HEK293T (cell line): ENCODE measurements at regions not wholly inside any gene's neighbourhood (a gene's known extent, or its start where the extent isn't known, plus 50 kb on each side); places are given as distances from the start of the nearest gene placed in this dataset.

Experiments
- FOXA1 ChIP-seq: fragments of 450-650 bp; IDR thresholded peaks from 2 replicates; pipeline ENCODE4 v1.6.1; 2016; ENCODE audit warnings: mild to moderate bottlenecking
- FOXM1 ChIP-seq: fragments of 450-650 bp; IDR thresholded peaks from 2 replicates; pipeline ENCODE4 v1.6.1; 2017; ENCODE audit warnings: mild to moderate bottlenecking, borderline replicate concordance
- LEF1 ChIP-seq: fragments of 450-650 bp; IDR thresholded peaks from 2 replicates; pipeline ENCODE4 v1.6.1; 2017; ENCODE audit warnings: mild to moderate bottlenecking, borderline replicate concordance
- NFRKB ChIP-seq: fragments of 450-650 bp; IDR thresholded peaks from 2 replicates; pipeline ENCODE4 v1.6.1; 2016; ENCODE audit warnings: mild to moderate bottlenecking, moderate library complexity
- SUZ12 ChIP-seq: fragments of 450-650 bp; IDR thresholded peaks from 2 replicates; pipeline ENCODE4 v1.6.1; 2016; ENCODE audit warnings: mild to moderate bottlenecking
- TF ChIP-seq, protein P1 (sequence below): fragments of 450-650 bp; IDR thresholded peaks from 2 replicates; pipeline ENCODE4 v1.6.1; 2016

- no peak for TF ChIP-seq FOXA1
- TF ChIP-seq, protein P1, sequence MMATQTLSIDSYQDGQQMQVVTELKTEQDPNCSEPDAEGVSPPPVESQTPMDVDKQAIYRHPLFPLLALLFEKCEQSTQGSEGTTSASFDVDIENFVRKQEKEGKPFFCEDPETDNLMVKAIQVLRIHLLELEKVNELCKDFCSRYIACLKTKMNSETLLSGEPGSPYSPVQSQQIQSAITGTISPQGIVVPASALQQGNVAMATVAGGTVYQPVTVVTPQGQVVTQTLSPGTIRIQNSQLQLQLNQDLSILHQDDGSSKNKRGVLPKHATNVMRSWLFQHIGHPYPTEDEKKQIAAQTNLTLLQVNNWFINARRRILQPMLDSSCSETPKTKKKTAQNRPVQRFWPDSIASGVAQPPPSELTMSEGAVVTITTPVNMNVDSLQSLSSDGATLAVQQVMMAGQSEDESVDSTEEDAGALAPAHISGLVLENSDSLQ: no peak
- TF ChIP-seq LEF1: no peak
- no peak for TF ChIP-seq NFRKB
- TF ChIP-seq FOXM1: no peak
- TF ChIP-seq SUZ12: no peak
Observed at GRCh38 chr1:181429462-181429861, 53.9 kb upstream of the CACNA1E start.
